Lower leg skin (tissue), 3 donors: ENCODE measurements at regions not wholly inside any gene's neighbourhood (a gene's known extent, or its start where the extent isn't known, plus 50 kb on each side); places are given as distances from the start of the nearest gene placed in this dataset.

ENCODE experiments used
- CTCF ChIP-seq, 3 donors: fragments of 450-650 bp; IDR thresholded peaks; one replicate each; pipeline ENCODE4 v1.5.1; 2016; ENCODE audit warnings: antibody characterized with exemption in 3 of 3, mild to moderate bottlenecking in 3 of 3, moderate library complexity in 2 of 3
- POLR2A ChIP-seq, 2 donors: fragments of 450-650 bp; IDR thresholded peaks; one replicate each; pipeline ENCODE4 v1.6.1; 2016 to 2017; ENCODE audit warnings: antibody characterized with exemption in 2 of 2, mild to moderate bottlenecking in 1 of 2, moderate library complexity in 1 of 2

- no peak for TF ChIP-seq CTCF (IDR thresholded peaks at IDR 0.05)
- TF ChIP-seq POLR2A (IDR thresholded peaks at IDR 0.05): no peak
Observed at GRCh38 chr3:111246967-111247760, 175.5 kb downstream of the NECTIN3 start.
